ENCODE measurements at regions not wholly inside any gene's neighbourhood (a gene's known extent, or its start where the extent isn't known, plus 50 kb on each side); places are given as distances from the start of the nearest gene placed in this dataset.

- H3K27ac ChIP-seq, result no peak overlapping the region
- TF ChIP-seq ZFX (IDR thresholded peaks at IDR 0.05; ENCODE audit: borderline replicate concordance) (no peak), CTCF (IDR thresholded peaks at IDR 0.05) (no peak)
Observed at GRCh38 chr15:95489103-95489502, 841.4 kb upstream of the NR2F2 start.

GRCh38 chr15:95492388-95493070 lies 838.0 kb upstream of the NR2F2 start:
- no peak overlapping the region for H3K27ac ChIP-seq
- no peak for TF ChIP-seq CTCF (IDR thresholded peaks at IDR 0.05)
- TF ChIP-seq ZFX (IDR thresholded peaks at IDR 0.05; ENCODE audit: borderline replicate concordance), result no peak

GRCh38 chr15:95494971-95495541 lies 835.4 kb upstream of the NR2F2 start:
- TF ChIP-seq CTCF (IDR thresholded peaks at IDR 0.05) (no peak), ZFX (IDR thresholded peaks at IDR 0.05; ENCODE audit: borderline replicate concordance) (no peak)
- H3K27ac ChIP-seq, result no peak overlapping the region

GRCh38 chr15:95497634-95498033 lies 832.9 kb upstream of the NR2F2 start:
- TF ChIP-seq CTCF (IDR thresholded peaks at IDR 0.05) (no peak), ZFX (IDR thresholded peaks at IDR 0.05; ENCODE audit: borderline replicate concordance) (no peak)
- no peak overlapping the region for H3K27ac ChIP-seq

GRCh38 chr15:95498961-95499360 lies 831.5 kb upstream of the NR2F2 start:
- no peak overlapping the region for H3K27ac ChIP-seq
- TF ChIP-seq ZFX (IDR thresholded peaks at IDR 0.05; ENCODE audit: borderline replicate concordance), result no peak
- no peak for TF ChIP-seq CTCF (IDR thresholded peaks at IDR 0.05)

GRCh38 chr15:95499397-95499796 lies 831.1 kb upstream of the NR2F2 start:
- TF ChIP-seq CTCF (IDR thresholded peaks at IDR 0.05) (no peak), ZFX (IDR thresholded peaks at IDR 0.05; ENCODE audit: borderline replicate concordance) (no peak)
- no peak overlapping the region for H3K27ac ChIP-seq

- no peak overlapping the region for H3K27ac ChIP-seq
- TF ChIP-seq ZFX (IDR thresholded peaks at IDR 0.05; ENCODE audit: borderline replicate concordance), result no peak
- TF ChIP-seq CTCF (IDR thresholded peaks at IDR 0.05), result no peak
Observed at GRCh38 chr15:95501865-95502264, 828.6 kb upstream of the NR2F2 start.

All from 22Rv1 (cell line).